ENCODE measurements at regions not wholly inside any gene's neighbourhood (a gene's known extent, or its start where the extent isn't known, plus 50 kb on each side); places are given as distances from the start of the nearest gene placed in this dataset.

GRCh38 chr7:98565103-98565502 lies 52.0 kb upstream of the NPTX2 start:
- ATAC-seq: no peak
- Mint-ChIP-seq H3K27ac (no peak overlapping the region), H3K9me3 (no peaks in the 10 kb centered on the region), H3K4me3 (no peak overlapping the region), H3K36me3 (no peaks in the 10 kb centered on the region), H3K27me3 (peaks cover 0 to 3% of the 10 kb centered on the region in 2 donors), H3K4me1 (ENCODE audit: low read depth in 2 of 2) (no peaks in the 10 kb centered on the region)
- DNase-seq (ENCODE audit: low spot score): no peak

GRCh38 chr7:98562871-98563495 lies 54.1 kb upstream of the NPTX2 start:
- Mint-ChIP-seq H3K4me3 (no peak overlapping the region), H3K27me3 (peaks cover 2 to 20% of the 10 kb centered on the region in 2 donors), H3K27ac (no peak overlapping the region), H3K36me3 (no peaks in the 10 kb centered on the region), H3K9me3 (no peaks in the 10 kb centered on the region), H3K4me1 (ENCODE audit: low read depth in 2 of 2) (no peaks in the 10 kb centered on the region)
- DNase-seq (ENCODE audit: low spot score) (no peak), ATAC-seq (peak; percentile 32 to 45)

DNA sequence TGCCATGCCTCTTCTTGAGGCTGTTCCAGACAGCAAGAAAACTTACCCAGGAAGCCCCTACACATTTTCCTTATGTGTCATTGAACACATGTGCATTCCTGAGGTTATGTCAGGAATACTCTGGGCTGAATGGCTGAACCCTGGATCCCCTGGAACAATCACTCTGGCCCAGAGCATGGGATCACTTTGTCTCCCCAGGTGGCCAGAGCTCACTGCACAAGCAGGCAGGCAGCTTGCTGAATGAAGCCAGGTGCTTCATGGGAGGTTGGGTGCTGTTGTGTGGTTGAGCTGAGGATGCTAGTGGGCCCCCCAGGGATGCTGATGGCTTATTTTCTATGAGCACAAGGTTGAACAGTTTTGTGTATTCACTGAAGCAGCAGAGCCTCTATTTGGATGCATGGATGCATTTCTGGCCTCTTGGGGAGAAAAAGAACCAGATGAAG lies 54.7 kb upstream of the NPTX2 start:
- Mint-ChIP-seq H3K9me3 (no peaks in the 10 kb centered on the region), H3K27me3 (peaks cover 2 to 20% of the 10 kb centered on the region in 2 donors), H3K4me3 (no peak overlapping the region), H3K4me1 (ENCODE audit: low read depth in 2 of 2) (no peaks in the 10 kb centered on the region), H3K36me3 (no peaks in the 10 kb centered on the region), H3K27ac (no peak overlapping the region)
- ATAC-seq (no peak), DNase-seq (ENCODE audit: low spot score) (no peak)

GRCh38 chr7:98559958-98560357 lies 57.1 kb upstream of the NPTX2 start:
- Mint-ChIP-seq H3K9me3 (no peaks in the 10 kb centered on the region), H3K4me3 (no peak overlapping the region), H3K4me1 (ENCODE audit: low read depth in 2 of 2) (no peaks in the 10 kb centered on the region), H3K27me3 (peaks cover 5 to 20% of the 10 kb centered on the region in 2 donors), H3K27ac (no peak overlapping the region), H3K36me3 (no peaks in the 10 kb centered on the region)
- peak in 1 of 2 donors; percentile 48 for ATAC-seq
- no peak for DNase-seq (ENCODE audit: low spot score)

DNA sequence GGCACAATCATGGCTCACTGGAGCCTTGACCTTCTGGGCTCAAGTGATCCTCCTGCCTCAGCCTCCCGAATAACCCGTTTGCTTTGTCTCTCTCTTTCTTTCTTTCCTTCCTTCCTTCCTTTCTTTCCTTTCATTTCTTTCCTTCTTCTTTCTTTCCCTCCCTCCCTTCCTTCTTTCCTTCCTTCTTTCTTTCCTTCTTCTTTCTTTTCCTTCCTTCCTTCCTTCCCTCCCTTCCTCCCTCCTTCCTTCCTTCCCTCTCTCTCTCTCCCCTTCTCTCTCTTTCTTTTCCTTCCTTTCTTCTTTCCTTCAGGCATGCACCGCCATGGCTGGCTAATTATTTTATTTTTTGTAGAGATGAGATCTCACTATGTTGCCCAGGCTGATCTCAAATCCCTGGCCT lies 57.9 kb upstream of the NPTX2 start:
- DNase-seq (ENCODE audit: low spot score) (no peak), ATAC-seq (no peak)
- H3K9me3 Mint-ChIP-seq: no peaks in the 10 kb centered on the region
- no peak overlapping the region for H3K4me3 Mint-ChIP-seq
- H3K27ac Mint-ChIP-seq: no peak overlapping the region
- H3K36me3 Mint-ChIP-seq: no peaks in the 10 kb centered on the region
- H3K4me1 Mint-ChIP-seq (ENCODE audit: low read depth in 2 of 2): no peaks in the 10 kb centered on the region
- H3K27me3 Mint-ChIP-seq: peaks cover 5 to 20% of the 10 kb centered on the region in 2 donors

DNA sequence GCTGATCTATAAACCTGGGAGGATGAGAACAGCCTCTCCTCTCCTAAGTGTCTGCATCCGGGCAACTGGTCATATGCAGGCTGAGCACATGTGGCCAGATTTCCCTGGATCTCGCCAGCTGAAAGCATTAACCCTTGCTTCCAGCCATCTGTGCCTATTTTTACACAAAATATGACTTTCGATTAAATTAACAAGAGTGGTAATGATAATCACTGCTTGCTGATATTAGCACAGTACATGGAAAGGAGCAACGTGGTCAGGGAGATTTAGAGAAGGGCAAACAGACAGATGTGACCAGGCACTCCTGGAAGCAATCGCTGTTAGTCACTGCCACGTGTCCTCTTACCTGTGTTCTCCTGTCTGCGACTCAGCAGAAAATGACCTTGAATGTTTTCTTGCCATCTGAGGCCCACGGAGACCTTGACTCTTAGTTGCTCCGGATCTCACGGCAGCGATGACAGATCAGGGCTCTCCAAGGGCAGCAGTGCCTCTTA lies 59.5 kb upstream of the NPTX2 start:
- peaks cover 5 to 20% of the 10 kb centered on the region in 2 donors for H3K27me3 Mint-ChIP-seq
- H3K4me1 Mint-ChIP-seq (ENCODE audit: low read depth in 2 of 2): no peaks in the 10 kb centered on the region
- no peak overlapping the region for H3K27ac Mint-ChIP-seq
- no peaks in the 10 kb centered on the region for H3K36me3 Mint-ChIP-seq
- no peak for DNase-seq (ENCODE audit: low spot score)
- no peaks in the 10 kb centered on the region for H3K9me3 Mint-ChIP-seq
- ATAC-seq: no peak
- H3K4me3 Mint-ChIP-seq: no peak overlapping the region

DNA sequence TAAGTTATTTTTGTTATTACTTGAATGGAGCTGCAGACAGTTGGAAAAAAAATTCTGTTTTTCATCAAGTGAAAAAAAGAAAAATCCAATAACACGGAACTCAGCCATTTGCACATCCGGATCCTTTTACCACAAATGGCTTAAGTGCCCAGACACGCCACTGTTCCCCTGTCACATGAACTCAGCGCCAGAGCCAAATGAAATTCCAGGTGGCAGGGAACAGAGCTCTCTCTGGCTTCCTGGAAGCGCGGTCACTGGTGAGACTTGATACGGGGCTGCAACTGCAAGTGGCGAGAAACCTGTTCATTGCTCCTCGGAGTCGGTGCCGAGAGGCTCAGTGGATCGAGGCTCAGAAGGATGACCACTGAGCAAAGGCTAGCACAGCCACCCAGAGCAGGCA lies 60.8 kb upstream of the NPTX2 start:
- no peak for ATAC-seq
- Mint-ChIP-seq H3K4me3 (no peak overlapping the region), H3K27me3 (peaks cover 5 to 20% of the 10 kb centered on the region in 2 donors), H3K4me1 (ENCODE audit: low read depth in 2 of 2) (no peaks in the 10 kb centered on the region), H3K27ac (no peak overlapping the region), H3K36me3 (no peaks in the 10 kb centered on the region), H3K9me3 (no peaks in the 10 kb centered on the region)
- DNase-seq (ENCODE audit: low spot score): no peak

GRCh38 chr7:98555403-98555802 lies 61.7 kb upstream of the NPTX2 start:
- DNase-seq (ENCODE audit: low spot score) (no peak), ATAC-seq (no peak)
- Mint-ChIP-seq H3K4me1 (ENCODE audit: low read depth in 2 of 2) (no peaks in the 10 kb centered on the region), H3K27me3 (peaks cover 6 to 19% of the 10 kb centered on the region in 2 donors), H3K36me3 (no peaks in the 10 kb centered on the region), H3K4me3 (no peak overlapping the region), H3K9me3 (no peaks in the 10 kb centered on the region), H3K27ac (no peak overlapping the region)

- H3K4me3 Mint-ChIP-seq: no peak overlapping the region
- H3K27ac Mint-ChIP-seq: no peak overlapping the region
- no peak for DNase-seq (ENCODE audit: low spot score)
- no peak for ATAC-seq
- no peaks in the 10 kb centered on the region for H3K36me3 Mint-ChIP-seq
- no peaks in the 10 kb centered on the region for H3K9me3 Mint-ChIP-seq
- H3K27me3 Mint-ChIP-seq: peaks cover 2 to 5% of the 10 kb centered on the region in 2 donors
- no peaks in the 10 kb centered on the region for H3K4me1 Mint-ChIP-seq (ENCODE audit: low read depth in 2 of 2)
Observed at GRCh38 chr7:98553666-98554065, 63.4 kb upstream of the NPTX2 start.

- peaks cover 0 to 5% of the 10 kb centered on the region in 2 donors for H3K27me3 Mint-ChIP-seq
- DNase-seq (ENCODE audit: low spot score) (no peak), ATAC-seq (no peak)
- no peak overlapping the region for H3K27ac Mint-ChIP-seq
- no peaks in the 10 kb centered on the region for H3K4me1 Mint-ChIP-seq (ENCODE audit: low read depth in 2 of 2)
- no peaks in the 10 kb centered on the region for H3K36me3 Mint-ChIP-seq
- H3K4me3 Mint-ChIP-seq: no peak overlapping the region
- peaks cover 7% of the 10 kb centered on the region for H3K9me3 Mint-ChIP-seq
Observed at GRCh38 chr7:98551611-98552273, 65.3 kb upstream of the NPTX2 start.

- Mint-ChIP-seq H3K27me3 (peaks cover 0 to 3% of the 10 kb centered on the region in 2 donors), H3K4me1 (ENCODE audit: low read depth in 2 of 2) (no peaks in the 10 kb centered on the region), H3K9me3 (peaks cover 7% of the 10 kb centered on the region), H3K36me3 (no peaks in the 10 kb centered on the region), H3K27ac (no peak overlapping the region), H3K4me3 (no peak overlapping the region)
- ATAC-seq (peak in 1 of 2 donors; percentile 5), DNase-seq (ENCODE audit: low spot score) (no peak)
Observed at GRCh38 chr7:98548971-98549370, 68.1 kb upstream of the NPTX2 start.

DNA sequence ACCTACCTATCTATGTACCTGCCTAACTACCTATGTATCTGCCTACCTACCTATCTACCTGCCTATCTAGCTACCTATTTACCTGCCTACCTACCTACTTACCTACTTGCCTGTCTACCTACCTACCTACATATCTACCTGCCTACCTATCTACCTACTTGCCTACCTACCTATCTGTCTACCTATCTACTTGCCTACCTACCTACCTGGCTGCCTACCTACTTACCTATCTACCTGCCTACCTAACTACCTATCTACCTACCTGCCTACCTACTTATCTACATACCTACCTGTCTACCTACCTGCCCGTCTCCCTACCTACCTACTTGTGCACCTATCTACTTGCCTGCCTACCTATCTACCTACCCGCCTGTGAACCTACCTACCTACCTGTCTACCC lies 68.7 kb upstream of the NPTX2 start:
- Mint-ChIP-seq H3K27ac (no peak overlapping the region), H3K4me1 (ENCODE audit: low read depth in 2 of 2) (no peaks in the 10 kb centered on the region), H3K36me3 (no peaks in the 10 kb centered on the region), H3K27me3 (peaks cover 0 to 3% of the 10 kb centered on the region in 2 donors), H3K4me3 (no peak overlapping the region), H3K9me3 (peaks cover 7% of the 10 kb centered on the region)
- no peak for ATAC-seq
- DNase-seq (ENCODE audit: low spot score): no peak

DNA sequence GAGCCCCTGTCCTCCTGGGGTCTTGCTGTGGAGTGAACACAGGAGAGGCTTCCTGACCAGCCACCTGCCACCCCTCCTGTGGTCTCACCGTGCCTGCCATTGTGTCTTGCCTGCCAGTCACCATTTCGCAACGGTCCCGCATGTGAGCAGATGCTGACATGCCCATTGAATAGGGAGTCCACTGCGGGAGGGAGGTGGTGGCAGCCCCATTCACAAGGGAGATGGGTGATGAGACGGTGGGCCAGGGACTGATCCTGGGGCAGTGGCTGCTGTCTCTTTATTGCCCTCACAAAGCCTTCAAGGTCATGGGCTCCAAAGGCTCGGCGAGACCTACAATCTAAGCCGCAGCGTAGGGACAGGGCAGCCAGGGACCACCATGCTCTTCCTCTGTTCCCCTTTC lies 76.0 kb upstream of the NPTX2 start:
- H3K4me1 Mint-ChIP-seq (ENCODE audit: low read depth in 2 of 2): no peaks in the 10 kb centered on the region
- H3K27me3 Mint-ChIP-seq: peaks cover 0 to 7% of the 10 kb centered on the region in 2 donors
- DNase-seq (ENCODE audit: low spot score) (no peak), ATAC-seq (no peak)
- H3K27ac Mint-ChIP-seq: no peak overlapping the region
- no peaks in the 10 kb centered on the region for H3K36me3 Mint-ChIP-seq
- no peak overlapping the region for H3K4me3 Mint-ChIP-seq
- H3K9me3 Mint-ChIP-seq: no peaks in the 10 kb centered on the region

DNA sequence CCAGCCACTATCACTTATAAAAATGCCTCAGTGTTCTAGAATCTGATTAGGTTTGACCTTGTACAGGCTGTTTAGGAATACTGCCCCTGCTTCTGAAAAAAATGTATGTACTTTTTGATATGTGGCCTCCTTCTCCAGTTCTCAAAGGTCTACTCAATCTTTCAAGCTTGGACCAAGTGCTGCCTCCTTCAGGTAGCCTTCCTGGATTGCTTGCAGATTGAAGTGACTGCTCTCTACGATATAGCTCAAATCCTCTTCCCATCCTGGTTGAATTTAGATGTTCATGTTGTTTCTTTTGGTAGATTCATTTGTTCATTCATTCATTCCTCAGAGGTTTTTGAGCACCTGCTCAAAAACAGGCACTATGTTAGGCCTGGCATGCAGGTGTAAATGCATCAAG lies 77.2 kb upstream of the NPTX2 start:
- no peaks in the 10 kb centered on the region for H3K36me3 Mint-ChIP-seq
- DNase-seq (ENCODE audit: low spot score): no peak
- ATAC-seq: no peak
- peaks cover 0 to 7% of the 10 kb centered on the region in 2 donors for H3K27me3 Mint-ChIP-seq
- H3K9me3 Mint-ChIP-seq: no peaks in the 10 kb centered on the region
- no peaks in the 10 kb centered on the region for H3K4me1 Mint-ChIP-seq (ENCODE audit: low read depth in 2 of 2)
- no peak overlapping the region for H3K4me3 Mint-ChIP-seq
- no peak overlapping the region for H3K27ac Mint-ChIP-seq
